NCI-H1105 (cell line): ENCODE measurements at regions not wholly inside any gene's neighbourhood (a gene's known extent, or its start where the extent isn't known, plus 50 kb on each side); places are given as distances from the start of the nearest gene placed in this dataset.

Experiments
- DNase-seq: peaks from one replicate; lab custom pipeline; 2025; lab: John Stamatoyannopoulos, UW

DNA sequence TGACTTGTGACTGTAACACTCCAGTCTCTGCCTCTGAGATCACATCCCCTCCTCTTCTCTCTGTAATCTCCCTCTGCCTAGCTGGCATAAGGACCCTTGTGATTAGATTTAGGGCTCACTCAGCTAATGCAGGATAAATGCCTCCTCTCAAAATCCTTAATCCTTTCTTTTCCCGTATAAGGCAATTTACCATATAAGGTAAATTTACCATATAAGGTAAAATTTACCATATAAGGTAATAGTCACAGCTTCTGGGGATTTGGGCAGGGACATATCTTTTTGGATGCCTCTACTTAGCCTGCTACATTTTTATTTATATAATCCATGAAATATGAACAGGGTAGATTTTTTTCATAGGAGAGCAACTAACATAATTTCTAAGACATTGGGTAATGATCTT is 318.0 kb upstream of the PUM3 start:
- no peak for DNase-seq

DNA sequence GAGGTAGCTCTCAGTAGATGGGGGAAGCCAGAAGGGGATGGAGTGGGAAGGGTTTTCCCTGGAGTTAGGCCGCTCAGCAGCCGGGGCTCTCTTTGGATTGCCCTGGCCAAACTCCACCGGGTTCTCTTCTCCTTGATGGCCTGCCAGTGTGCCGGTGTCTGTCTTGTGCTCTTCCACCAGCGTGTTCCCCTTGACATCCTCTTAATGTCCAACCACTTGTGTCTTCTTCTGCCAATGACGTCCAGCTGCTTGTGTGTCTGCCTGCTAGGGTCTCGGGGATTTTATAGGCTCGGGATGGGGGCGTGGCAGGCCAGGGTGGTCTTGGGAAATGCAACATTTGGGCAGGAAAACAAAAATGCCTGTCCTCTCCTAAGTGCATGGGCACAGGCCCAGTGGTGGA is 313.1 kb upstream of the PUM3 start:
- no peak for DNase-seq

DNA sequence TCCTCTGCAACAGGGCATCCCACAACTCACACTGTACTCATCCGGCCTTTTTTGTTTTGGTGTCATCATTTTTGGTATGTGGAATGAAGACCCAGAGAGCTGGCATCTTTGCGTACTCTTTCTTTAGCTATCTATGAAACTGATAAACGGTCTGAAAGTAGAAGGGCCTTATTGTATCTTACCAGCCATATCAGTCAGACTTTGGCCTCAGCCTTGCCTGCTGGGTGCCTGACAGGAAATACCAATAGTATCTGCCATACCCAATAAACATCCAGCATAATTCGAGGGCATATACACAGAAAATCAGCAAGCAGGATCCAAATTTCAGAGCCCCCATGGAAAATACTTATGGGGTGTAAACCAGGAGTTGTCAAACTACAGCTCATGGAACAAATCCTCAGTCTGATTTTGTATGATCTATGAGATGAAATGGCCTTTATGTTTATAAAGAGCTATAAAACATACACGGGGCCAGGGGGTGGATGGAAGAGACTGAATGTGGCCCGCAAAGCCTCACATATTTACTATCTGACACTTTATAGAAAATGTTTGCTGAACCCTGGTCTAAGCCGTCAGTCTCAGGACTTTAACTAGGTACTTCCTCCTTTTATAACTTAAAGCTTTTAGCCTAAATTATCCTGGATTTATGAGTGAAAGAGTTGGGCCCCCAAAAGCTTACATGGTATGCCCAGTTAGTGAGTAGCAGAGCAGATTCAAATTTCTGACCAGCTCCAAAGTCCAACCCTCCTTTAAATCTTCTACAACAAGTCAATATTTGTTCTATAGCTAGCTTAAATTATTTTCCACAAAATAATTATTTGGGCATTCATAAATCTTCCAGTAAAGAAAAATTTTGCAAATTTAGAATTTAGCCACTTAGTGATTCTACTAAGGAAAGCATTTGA is 308.0 kb upstream of the PUM3 start:
- DNase-seq, result no peak

DNA sequence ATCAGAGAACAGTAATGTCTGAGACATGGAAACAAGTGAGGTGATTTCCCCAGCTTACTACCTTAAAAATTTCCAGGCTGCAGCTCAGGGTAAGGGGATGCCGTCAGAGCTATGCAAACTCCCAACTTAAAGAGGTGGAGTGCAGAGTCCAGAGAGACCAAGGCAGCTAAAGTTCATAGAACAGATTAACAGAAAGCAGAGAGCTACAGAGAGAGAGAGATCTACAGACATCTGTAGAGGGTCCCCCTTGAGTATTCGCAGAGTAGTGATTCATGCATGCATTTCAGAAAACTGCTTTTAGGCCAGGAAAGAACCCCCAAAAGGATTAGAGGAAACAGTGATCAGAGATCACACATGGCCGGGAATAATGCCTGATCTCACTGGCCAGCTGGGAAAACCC is 306.2 kb upstream of the PUM3 start:
- no peak for DNase-seq

DNA sequence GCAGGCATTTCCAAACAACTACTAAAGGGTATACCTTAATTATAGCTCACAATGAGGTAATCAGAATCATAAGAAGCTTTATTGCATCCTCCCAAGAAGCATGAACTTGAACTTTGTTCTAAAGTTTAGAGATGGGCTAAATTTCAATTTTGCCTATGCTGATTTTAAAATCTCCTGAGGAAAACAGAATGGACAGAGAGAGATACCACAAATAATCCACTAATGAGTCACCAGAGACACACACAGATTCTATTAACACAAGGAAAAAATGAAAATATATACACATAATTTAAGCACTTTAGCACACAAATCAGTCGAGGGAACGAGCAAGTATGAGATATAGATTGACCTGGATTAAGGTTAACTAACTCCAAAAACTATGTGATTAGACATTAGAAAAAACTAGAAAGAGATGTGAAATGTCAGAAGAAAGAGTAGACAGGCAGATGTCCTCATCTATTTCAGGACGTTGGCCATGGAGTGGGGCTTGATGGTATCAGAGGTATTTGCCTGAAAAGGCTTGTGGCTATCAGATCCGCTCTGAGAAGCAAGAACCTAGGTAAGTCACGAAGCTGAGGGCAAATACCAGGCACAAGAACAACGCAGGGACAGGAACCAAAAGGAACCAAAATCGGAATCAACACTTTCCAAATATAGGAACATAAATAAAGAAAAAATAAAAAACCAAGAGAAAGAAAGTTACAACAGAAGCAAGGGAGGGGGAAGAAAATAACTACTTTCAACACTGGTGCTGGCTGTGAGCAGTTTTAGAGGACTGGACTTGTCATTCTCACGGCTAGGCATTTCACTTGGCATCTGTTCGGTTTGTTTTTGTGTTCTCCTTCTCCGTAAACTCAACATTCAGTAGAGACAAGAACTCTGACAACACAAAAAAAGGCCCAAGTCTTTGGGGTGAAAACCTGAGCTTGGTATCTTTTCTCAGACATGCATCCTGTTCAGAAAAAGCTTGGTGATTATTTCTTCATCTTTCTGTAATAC is 294.6 kb upstream of the PUM3 start:
- DNase-seq, result no peak

- no peak for DNase-seq
Observed at GRCh38 chr9:3137347-3137695, 293.4 kb upstream of the PUM3 start.

DNA sequence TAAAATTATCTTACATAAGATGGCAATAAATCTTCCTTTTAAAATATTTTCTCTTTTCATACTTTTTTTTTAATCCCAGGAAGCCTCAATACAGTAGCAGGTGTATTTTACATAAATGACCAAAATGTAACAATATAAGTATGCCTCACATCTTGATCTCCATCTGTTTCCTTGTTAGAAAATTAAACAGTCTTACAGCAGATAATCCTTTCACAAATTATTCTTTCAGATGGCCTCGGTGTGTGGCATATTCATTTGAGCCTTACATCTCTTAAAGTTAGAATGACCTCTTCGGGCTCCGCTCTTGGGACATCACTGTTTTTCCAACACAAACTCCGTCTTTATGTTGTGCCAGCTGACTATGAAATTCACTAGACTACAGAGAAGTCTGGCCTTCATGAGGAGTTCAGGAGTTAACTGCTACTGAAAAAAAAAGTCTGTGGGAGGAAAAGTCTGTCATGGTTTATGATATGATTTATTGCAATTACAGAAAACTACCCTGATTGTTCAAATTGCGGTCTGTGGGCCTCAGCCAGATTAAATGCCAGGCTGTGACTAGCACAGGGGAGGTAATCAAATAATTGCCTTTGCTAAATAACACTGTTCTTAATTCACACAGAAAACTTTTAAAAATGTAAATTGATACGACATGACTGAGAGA is 292.9 kb upstream of the PUM3 start:
- DNase-seq, result no peak

GRCh38 chr9:3136230-3136629 is 292.3 kb upstream of the PUM3 start:
- DNase-seq, result no peak

- no peak for DNase-seq
Observed at GRCh38 chr9:3127564-3127963, 283.7 kb upstream of the PUM3 start.

GRCh38 chr9:3125602-3126405 is 281.9 kb upstream of the PUM3 start:
- no peak for DNase-seq

DNA sequence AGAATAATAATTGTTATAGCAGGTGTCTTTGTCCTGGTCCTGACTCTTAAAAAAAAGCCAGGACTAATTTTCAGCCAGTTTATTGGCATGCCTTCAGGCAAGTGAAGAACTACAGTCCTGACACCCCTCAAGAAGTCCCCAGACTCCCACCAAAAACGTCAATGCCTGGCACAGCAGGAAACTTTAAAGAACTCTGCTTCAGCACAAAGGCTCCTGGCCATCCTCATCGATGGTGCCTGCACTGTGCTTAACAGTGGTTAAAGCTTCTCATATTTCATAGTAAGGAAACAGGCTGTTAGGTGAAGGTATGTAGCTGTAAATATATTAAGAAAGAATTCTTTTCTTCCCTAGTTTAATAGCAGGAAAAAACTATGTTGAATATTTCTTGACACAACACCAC is 280.1 kb upstream of the PUM3 start:
- DNase-seq, result no peak

GRCh38 chr9:3118081-3118480 is 274.2 kb upstream of the PUM3 start:
- DNase-seq, result no peak

DNA sequence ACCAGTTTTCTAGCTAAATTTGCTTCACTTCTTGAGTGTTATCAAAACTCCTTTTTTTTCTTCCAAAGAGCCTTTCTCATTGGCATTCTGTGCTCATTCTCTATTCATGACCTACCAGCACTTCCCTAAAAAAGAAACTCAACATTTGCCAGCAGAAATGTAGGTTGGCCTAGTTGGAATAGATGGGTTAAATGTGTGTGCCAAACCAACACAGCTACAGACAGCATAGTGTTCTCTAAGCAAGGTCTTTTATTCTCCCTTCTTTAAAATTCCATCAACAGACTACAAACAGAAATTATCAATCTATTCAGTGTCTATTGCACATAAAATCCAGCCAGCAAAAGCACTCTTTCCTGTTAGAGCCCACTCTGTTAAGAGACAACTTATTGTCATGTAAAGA is 255.8 kb upstream of the PUM3 start:
- no peak for DNase-seq

- DNase-seq, result no peak
Observed at GRCh38 chr9:3088219-3088618, 244.3 kb upstream of the PUM3 start.

GRCh38 chr9:3087697-3088096 is 243.8 kb upstream of the PUM3 start:
- no peak for DNase-seq

- DNase-seq, result no peak
Observed at GRCh38 chr9:3080951-3081350, 237.1 kb upstream of the PUM3 start.

GRCh38 chr9:3074247-3074646 is 230.4 kb upstream of the PUM3 start:
- DNase-seq, result no peak

DNA sequence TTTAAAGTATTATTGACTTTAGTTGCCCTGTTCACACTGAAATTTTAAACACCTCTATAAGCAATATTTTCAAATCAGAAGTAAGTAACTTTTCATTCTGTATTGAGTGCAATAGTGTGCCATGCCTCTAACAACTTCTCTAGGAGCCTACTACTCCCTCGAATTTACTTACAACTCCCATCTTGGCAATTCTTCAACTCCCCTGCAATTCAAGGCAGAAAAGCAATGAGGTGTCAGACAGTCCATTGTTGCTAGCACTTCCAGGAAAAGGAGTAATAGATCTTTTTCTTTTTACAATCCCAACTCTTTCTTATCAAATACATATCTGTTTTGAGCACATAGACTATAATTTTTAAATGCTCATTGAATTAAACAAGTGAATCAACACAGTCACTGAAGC is 222.7 kb upstream of the PUM3 start:
- DNase-seq, result no peak

- no peak for DNase-seq
Observed at GRCh38 chr9:3059781-3060468, 216.0 kb upstream of the PUM3 start.

DNA sequence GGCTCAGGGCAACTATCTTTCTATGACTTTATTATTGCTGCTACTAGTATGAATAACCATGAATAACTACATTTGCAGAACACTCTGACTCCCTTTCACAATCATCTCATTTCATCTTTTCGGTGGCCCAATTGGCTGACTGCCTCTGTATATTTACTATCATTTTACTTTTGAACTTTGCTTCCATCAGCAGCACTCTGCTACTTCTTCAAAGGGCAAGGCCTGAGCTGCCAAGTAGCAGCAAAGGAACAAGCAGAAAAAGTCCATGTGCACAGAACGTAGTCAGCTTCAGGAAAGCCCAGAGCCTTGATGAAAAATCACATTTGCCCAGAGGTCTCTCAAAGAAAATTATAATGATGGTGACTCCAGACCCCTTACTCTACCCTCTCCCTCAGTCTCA is 214.5 kb upstream of the PUM3 start:
- DNase-seq, result no peak

DNA sequence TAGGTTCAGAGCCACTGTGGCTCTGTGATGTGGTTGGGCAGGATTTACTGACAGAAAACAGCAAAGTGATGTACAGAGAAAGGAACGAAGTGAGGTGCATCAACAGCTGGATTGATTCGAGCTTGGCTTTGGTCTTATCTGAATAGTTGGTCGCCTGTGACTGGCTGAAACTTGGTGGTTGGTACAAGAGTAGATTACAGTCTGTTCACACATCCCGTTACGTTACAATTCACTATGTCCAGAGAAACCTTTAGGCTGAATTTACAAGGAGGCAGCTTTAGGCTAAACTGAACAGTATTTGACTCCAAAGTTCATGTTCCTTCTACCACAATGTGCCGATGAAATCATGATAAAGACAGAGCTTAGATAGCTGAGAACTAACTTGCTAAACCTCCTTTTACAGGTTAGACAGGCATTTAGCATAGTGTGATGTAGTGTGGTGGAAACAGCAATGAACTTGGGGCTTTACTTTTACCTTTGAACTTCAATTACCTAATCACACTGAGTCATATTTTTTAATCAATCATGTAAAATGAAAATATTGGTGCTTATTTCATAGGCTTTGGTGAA is 210.2 kb upstream of the PUM3 start:
- DNase-seq, result no peak
